PC-3 (cell line): ENCODE measurements at regions not wholly inside any gene's neighbourhood (a gene's known extent, or its start where the extent isn't known, plus 50 kb on each side); places are given as distances from the start of the nearest gene placed in this dataset.

Source experiments
- EZH2 ChIP-seq: fragments of 300-600 bp; sonication (generic); IDR thresholded peaks from one replicate; pipeline ENCODE4 v1.6.1; 2017; ENCODE audit warnings: antibody characterized with exemption, mild to moderate bottlenecking, low read length; ENCODE audit not compliant: unreplicated experiment
- TF ChIP-seq, protein P1 (sequence below): fragments of 300-600 bp; sonication (generic); conservative IDR thresholded peaks from 2 replicates; pipeline ENCODE4 v1.5.1; 2017; ENCODE audit warnings: antibody characterized with exemption, low read depth, mild to moderate bottlenecking, low read length

DNA sequence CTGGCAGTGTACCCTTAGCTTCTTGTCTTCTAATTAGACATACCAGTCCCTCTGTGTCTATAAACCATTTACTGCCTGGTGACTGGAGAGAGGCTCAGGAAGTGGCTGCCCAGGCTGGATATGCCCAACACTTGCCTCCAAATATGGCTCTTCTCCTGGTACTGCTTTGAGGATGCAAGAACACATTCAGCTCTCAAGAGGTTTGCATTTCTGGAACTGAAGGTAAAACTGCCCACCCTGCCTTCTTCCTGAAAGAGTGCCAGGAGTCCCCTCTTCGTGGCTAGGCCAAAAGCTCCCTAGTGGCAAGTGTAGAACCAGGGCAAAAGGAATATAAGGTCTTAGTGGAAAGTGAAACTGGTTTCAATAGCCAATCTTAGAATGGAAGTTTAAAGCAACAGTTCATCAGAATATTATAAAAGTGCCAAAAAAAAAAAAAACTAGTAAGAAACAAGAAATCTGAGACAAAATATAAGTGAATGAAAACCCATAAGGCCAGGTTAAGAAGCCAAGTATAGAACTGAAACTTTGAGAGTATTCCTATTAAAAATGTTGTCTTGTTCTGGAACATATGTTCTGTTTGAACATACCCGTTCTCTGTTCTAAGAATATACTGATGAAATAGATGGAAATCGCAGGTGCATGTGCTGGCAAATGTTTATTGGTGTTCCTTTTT lies 77.2 kb upstream of the CTTNBP2NL start:
- TF ChIP-seq, protein P1, sequence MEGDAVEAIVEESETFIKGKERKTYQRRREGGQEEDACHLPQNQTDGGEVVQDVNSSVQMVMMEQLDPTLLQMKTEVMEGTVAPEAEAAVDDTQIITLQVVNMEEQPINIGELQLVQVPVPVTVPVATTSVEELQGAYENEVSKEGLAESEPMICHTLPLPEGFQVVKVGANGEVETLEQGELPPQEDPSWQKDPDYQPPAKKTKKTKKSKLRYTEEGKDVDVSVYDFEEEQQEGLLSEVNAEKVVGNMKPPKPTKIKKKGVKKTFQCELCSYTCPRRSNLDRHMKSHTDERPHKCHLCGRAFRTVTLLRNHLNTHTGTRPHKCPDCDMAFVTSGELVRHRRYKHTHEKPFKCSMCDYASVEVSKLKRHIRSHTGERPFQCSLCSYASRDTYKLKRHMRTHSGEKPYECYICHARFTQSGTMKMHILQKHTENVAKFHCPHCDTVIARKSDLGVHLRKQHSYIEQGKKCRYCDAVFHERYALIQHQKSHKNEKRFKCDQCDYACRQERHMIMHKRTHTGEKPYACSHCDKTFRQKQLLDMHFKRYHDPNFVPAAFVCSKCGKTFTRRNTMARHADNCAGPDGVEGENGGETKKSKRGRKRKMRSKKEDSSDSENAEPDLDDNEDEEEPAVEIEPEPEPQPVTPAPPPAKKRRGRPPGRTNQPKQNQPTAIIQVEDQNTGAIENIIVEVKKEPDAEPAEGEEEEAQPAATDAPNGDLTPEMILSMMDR = no peak
- TF ChIP-seq EZH2 = no peak
